Endodermal cell (in vitro differentiated cells): ENCODE measurements at regions not wholly inside any gene's neighbourhood (a gene's known extent, or its start where the extent isn't known, plus 50 kb on each side); places are given as distances from the start of the nearest gene placed in this dataset.
"Not testable (repeated sequence)": the region's sequence is repeated elsewhere in the genome, so short reads cannot be mapped to it uniquely, and the experiment has no call there.

Experiments
- DNase-seq: peaks from one replicate; pipeline ENCODE4 v3.0.0-alpha.2; 2017
- H3K27ac ChIP-seq: 2 replicates; pipeline ENCODE4 v1.5.1; 2013; ENCODE audit warnings: mild to moderate bottlenecking, low read depth, low read length, moderate library complexity
- H3K27me3 ChIP-seq: 2 replicates; pipeline ENCODE4 v1.6.1; 2013; ENCODE audit warnings: mild to moderate bottlenecking, low read length, moderate library complexity; ENCODE audit not compliant: insufficient read depth, control insufficient read depth, poor library complexity, severe bottlenecking
- H3K36me3 ChIP-seq: 2 replicates; pipeline ENCODE4 v1.7.0; 2013; ENCODE audit warnings: mild to moderate bottlenecking, low read length, moderate library complexity; ENCODE audit not compliant: control insufficient read depth, insufficient read depth
- H3K4me1 ChIP-seq: one replicate; pipeline ENCODE4 v1.7.0; 2013; ENCODE audit warnings: low read length; ENCODE audit not compliant: control insufficient read depth, insufficient read depth
- H3K4me3 ChIP-seq: 2 replicates; pipeline ENCODE4 v1.5.1; 2013; ENCODE audit warnings: mild to moderate bottlenecking, low read length, moderate library complexity
- H3K9ac ChIP-seq: 2 replicates; pipeline ENCODE4 v1.6.1; 2013; ENCODE audit warnings: mild to moderate bottlenecking, low read length, moderate library complexity; ENCODE audit not compliant: poor library complexity, severe bottlenecking; ENCODE audit errors: extremely low read depth
- H3K9me3 ChIP-seq: 2 replicates; pipeline ENCODE4 v1.6.1; 2013; ENCODE audit warnings: mild to moderate bottlenecking, low read length, moderate library complexity; ENCODE audit not compliant: control insufficient read depth
- H3K27ac Mint-ChIP-seq: 2 replicates; pipeline ENCODE4 v1.8.0; 2020; ENCODE audit warnings: mixed read lengths
- H3K27me3 Mint-ChIP-seq: 2 replicates; pipeline ENCODE4 v1.8.0; 2021; ENCODE audit warnings: mild to moderate bottlenecking, mixed read lengths; ENCODE audit not compliant: insufficient read depth
- H3K36me3 Mint-ChIP-seq: 2 replicates; pipeline ENCODE4 v1.8.0; 2020; ENCODE audit warnings: low read depth, mixed read lengths
- H3K4me1 Mint-ChIP-seq: 2 replicates; pipeline ENCODE4 v1.8.0; 2020; ENCODE audit warnings: mixed read lengths
- H3K4me3 Mint-ChIP-seq: 2 replicates; pipeline ENCODE4 v1.8.0; 2020; ENCODE audit warnings: mild to moderate bottlenecking, moderate library complexity, mixed read lengths
- H3K9me3 Mint-ChIP-seq: 2 replicates; pipeline ENCODE4 v1.8.0; 2020; ENCODE audit warnings: mild to moderate bottlenecking, mixed read lengths
- CTCF ChIP-seq: fragments of 200-600 bp; sonication (generic); conservative IDR thresholded peaks from 2 replicates; pipeline ENCODE4 v1.5.0; 2021; ENCODE audit warnings: antibody characterized with exemption, mild to moderate bottlenecking
- WGBS, 2 experiments: methylation state at CpG; one replicate each; pipeline versions ENCODE4 v1.1.5 to v1.1.7; 2013; ENCODE audit warnings: missing lambda C conversion rate in 2 of 2, mixed read lengths in 1 of 2; ENCODE audit not compliant: insufficient coverage in 1 of 2, insufficient read length in 1 of 2; 5-methylcytosine and 5-hydroxymethylcytosine counted together

- DNase-seq = no peak
- H3K9me3 Mint-ChIP-seq = no peaks in the 10 kb centered on the region
- H3K27me3 ChIP-seq = no peaks in the 10 kb centered on the region
- WGBS, 2 experiments = 90 to 93% methylated on average over 10 of the region's 10 CpGs
- no peaks in the 10 kb centered on the region for H3K4me1 ChIP-seq
- no peak overlapping the region for H3K9ac ChIP-seq
- H3K36me3 ChIP-seq = no peaks in the 10 kb centered on the region
- no peak overlapping the region for H3K27ac Mint-ChIP-seq
- no peaks in the 10 kb centered on the region for H3K27me3 Mint-ChIP-seq
- H3K4me3 ChIP-seq = no peak overlapping the region
- no peak overlapping the region for H3K27ac ChIP-seq
- H3K4me1 Mint-ChIP-seq = no peaks in the 10 kb centered on the region
- no peaks in the 10 kb centered on the region for H3K36me3 Mint-ChIP-seq
- no peaks in the 10 kb centered on the region for H3K9me3 ChIP-seq
- H3K4me3 Mint-ChIP-seq = no peak overlapping the region
- no peak for TF ChIP-seq CTCF
Observed at GRCh38 chr17:31798205-31798724, 60.8 kb downstream of the COPRS start.

- H3K27ac Mint-ChIP-seq, H3K36me3 Mint-ChIP-seq: not testable (repeated sequence)
Observed at GRCh38 chr17:31795941-31796340, 63.1 kb downstream of the COPRS start.

GRCh38 chr17:31794111-31794510, 64.9 kb downstream of the COPRS start:
- Histone ChIP-seq H3K4me1 (no peaks in the 10 kb centered on the region), H3K9ac (no peak overlapping the region), H3K4me3 (no peak overlapping the region), H3K27me3 (no peaks in the 10 kb centered on the region), H3K9me3 (no peaks in the 10 kb centered on the region), H3K36me3 (no peaks in the 10 kb centered on the region), H3K27ac (no peak overlapping the region)
- no peaks in the 10 kb centered on the region for H3K9me3 Mint-ChIP-seq
- H3K36me3 Mint-ChIP-seq = no peaks in the 10 kb centered on the region
- H3K4me3 Mint-ChIP-seq = no peak overlapping the region
- H3K27ac Mint-ChIP-seq = no peak overlapping the region
- no peaks in the 10 kb centered on the region for H3K4me1 Mint-ChIP-seq
- WGBS, 2 experiments = 89% methylated on average over 5 of the region's 5 CpGs; no CpG with 5 or more reads in 1 of the 2 experiments
- H3K27me3 Mint-ChIP-seq = no peaks in the 10 kb centered on the region
- DNase-seq = no peak
- no peak for TF ChIP-seq CTCF

More at GRCh38 chr17:31795941-31796340, 63.1 kb downstream of the COPRS start:
- H3K9me3 ChIP-seq, H3K4me1 ChIP-seq, H3K4me1 Mint-ChIP-seq, H3K27me3 Mint-ChIP-seq, H3K9ac ChIP-seq, DNase-seq, H3K4me3 ChIP-seq, H3K4me3 Mint-ChIP-seq, H3K27me3 ChIP-seq, H3K27ac ChIP-seq, H3K36me3 ChIP-seq, H3K9me3 Mint-ChIP-seq: not testable (repeated sequence)
- WGBS, 2 experiments = 93 to 100% methylated on average over 1 to 5 of the region's 7 CpGs

- not testable (repeated sequence) for H3K27me3 ChIP-seq, H3K4me1 ChIP-seq, H3K27ac ChIP-seq, H3K27me3 Mint-ChIP-seq, H3K36me3 Mint-ChIP-seq, DNase-seq, H3K36me3 ChIP-seq, H3K9me3 ChIP-seq, H3K4me3 Mint-ChIP-seq, H3K4me1 Mint-ChIP-seq, H3K27ac Mint-ChIP-seq, H3K4me3 ChIP-seq, H3K9me3 Mint-ChIP-seq, H3K9ac ChIP-seq
- WGBS, 2 experiments = 92 to 100% methylated on average over 1 to 4 of the region's 7 CpGs
Observed at GRCh38 chr17:31793634-31794033, 65.4 kb downstream of the COPRS start.
